ENCODE measurements at regions not wholly inside any gene's neighbourhood (a gene's known extent, or its start where the extent isn't known, plus 50 kb on each side); places are given as distances from the start of the nearest gene placed in this dataset.
"Not testable (repeated sequence)": the region's sequence is repeated elsewhere in the genome, so short reads cannot be mapped to it uniquely, and the experiment has no call there.

DNA sequence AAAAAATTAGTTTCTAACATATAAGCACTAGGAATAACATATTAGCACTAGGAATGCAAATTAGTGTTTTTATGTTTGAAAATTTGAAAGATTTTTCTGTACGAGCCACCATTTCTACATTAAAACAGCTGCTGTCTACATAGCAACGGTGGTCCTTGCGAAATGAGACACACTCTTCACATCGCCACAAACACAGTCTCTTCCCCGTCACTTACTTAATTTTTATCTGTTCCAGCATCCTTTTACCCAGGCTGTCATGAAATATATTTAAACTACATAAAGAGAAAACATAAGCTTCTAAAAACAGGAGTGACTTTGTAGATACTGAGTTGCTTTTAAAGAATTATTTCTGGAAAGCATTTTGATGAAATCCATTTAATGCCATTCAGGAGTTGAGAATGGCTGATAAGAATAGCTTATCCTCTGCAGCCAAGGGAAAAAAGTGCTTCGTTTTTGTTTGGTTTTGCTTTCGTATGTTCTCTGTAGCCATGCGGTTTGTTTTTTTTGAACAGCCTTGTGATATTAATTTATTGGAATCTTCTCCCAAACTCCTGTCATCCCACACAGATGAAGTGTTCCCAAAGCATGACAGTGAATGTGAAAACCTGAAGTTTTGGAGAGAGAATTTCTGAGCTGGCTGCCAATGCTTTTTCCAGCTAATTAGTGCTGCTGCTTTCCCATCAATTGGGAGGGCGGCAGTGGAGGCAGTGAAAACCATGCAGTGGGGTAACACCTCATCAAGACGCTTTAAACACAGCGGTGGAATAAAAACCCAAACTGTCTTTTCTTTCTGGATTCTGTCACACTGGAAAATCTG is 603.7 kb upstream of the ADARB2 start:
- Mint-ChIP-seq H3K4me1 (ENCODE audit: low read depth) (no peaks in the 10 kb centered on the region), H3K9me3 (ENCODE audit: low read depth) (peaks cover 7% of the 10 kb centered on the region), H3K36me3 (ENCODE audit: insufficient read depth) (no peaks in the 10 kb centered on the region), H3K27me3 (no peaks in the 10 kb centered on the region), H3K4me3 (ENCODE audit: low read depth) (no peak overlapping the region), H3K27ac (no peak overlapping the region)
- DNase-seq (ENCODE audit: low spot score, unreplicated experiment) = no peak
- TF ChIP-seq, protein P1, sequence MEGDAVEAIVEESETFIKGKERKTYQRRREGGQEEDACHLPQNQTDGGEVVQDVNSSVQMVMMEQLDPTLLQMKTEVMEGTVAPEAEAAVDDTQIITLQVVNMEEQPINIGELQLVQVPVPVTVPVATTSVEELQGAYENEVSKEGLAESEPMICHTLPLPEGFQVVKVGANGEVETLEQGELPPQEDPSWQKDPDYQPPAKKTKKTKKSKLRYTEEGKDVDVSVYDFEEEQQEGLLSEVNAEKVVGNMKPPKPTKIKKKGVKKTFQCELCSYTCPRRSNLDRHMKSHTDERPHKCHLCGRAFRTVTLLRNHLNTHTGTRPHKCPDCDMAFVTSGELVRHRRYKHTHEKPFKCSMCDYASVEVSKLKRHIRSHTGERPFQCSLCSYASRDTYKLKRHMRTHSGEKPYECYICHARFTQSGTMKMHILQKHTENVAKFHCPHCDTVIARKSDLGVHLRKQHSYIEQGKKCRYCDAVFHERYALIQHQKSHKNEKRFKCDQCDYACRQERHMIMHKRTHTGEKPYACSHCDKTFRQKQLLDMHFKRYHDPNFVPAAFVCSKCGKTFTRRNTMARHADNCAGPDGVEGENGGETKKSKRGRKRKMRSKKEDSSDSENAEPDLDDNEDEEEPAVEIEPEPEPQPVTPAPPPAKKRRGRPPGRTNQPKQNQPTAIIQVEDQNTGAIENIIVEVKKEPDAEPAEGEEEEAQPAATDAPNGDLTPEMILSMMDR (IDR thresholded peaks at IDR 0.05; ENCODE audit: unreplicated experiment) = no peak

DNA sequence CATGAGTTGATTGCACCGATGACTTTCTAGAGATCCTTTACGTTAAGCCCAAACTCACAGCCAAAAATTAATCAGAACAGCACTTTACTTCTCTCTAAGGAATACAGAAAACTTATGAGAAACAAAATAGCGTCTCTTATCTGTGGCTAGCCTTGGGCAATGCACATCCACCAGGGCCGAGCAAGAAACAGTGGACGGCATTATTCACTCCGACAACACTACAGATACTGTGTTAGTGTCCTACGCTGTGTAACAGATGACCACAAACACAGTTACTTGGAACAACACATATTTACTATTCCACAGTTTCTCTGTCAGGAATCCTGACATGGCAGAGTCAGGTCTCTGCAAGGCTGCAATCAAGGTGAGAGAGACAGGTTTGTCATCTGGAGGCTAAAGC is 598.3 kb upstream of the ADARB2 start:
- Mint-ChIP-seq H3K27ac (no peak overlapping the region), H3K4me3 (ENCODE audit: low read depth) (no peak overlapping the region), H3K27me3 (no peaks in the 10 kb centered on the region), H3K36me3 (ENCODE audit: insufficient read depth) (no peaks in the 10 kb centered on the region), H3K9me3 (ENCODE audit: low read depth) (peaks cover 7% of the 10 kb centered on the region), H3K4me1 (ENCODE audit: low read depth) (peaks cover 9% of the 10 kb centered on the region)
- TF ChIP-seq, protein P1 (IDR thresholded peaks at IDR 0.05; ENCODE audit: unreplicated experiment) = no peak
- no peak for DNase-seq (ENCODE audit: low spot score, unreplicated experiment)

DNA sequence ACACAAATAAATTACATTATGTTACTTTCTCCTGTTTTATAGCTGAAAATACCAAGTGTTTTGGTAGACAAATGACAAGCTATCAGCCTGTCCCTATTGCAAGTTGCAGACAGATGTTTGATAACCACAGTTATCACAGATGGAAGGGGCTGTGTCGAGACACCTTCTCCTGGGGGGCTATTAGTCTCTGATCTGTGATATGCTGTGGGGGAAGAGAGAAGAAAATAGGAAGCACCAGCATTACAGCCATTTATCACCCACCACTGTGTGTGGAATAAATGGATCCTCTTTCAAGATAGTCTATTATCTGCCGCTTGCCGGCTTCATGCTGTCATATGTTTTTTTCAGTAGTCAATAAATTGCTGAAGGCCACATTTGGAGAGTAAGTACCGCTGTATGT is 597.2 kb upstream of the ADARB2 start:
- no peak for DNase-seq (ENCODE audit: low spot score, unreplicated experiment)
- Mint-ChIP-seq H3K27me3 (no peaks in the 10 kb centered on the region), H3K27ac (no peak overlapping the region), H3K36me3 (ENCODE audit: insufficient read depth) (no peaks in the 10 kb centered on the region), H3K4me1 (ENCODE audit: low read depth) (peaks cover 9% of the 10 kb centered on the region), H3K4me3 (ENCODE audit: low read depth) (no peak overlapping the region), H3K9me3 (ENCODE audit: low read depth) (peaks cover 7% of the 10 kb centered on the region)
- TF ChIP-seq, protein P1 (IDR thresholded peaks at IDR 0.05; ENCODE audit: unreplicated experiment) = no peak

DNA sequence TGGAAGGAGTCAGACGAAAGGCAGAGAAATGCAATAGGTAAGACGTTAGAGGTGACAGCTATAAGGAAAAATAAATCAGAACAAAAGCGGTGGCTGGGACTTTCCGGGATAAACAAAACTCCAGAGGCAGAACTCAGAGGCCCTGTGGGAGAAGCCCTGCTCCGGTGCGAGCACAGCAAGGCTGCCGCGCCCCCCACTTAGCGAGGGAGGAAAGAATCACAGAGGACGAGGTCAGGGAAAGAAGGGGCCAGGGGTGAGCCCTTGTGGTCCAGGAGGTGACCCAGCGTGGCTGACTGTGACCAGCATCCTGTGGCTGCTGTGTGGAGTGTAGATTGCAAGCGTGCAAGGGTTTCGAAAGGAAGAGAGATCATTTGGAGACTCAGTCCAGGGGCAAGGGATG is 591.8 kb upstream of the ADARB2 start:
- Mint-ChIP-seq H3K27ac (no peak overlapping the region), H3K27me3 (peaks cover 3% of the 10 kb centered on the region), H3K4me1 (ENCODE audit: low read depth) (peaks cover 3% of the 10 kb centered on the region), H3K36me3 (ENCODE audit: insufficient read depth) (no peaks in the 10 kb centered on the region), H3K4me3 (ENCODE audit: low read depth) (no peak overlapping the region), H3K9me3 (ENCODE audit: low read depth) (no peaks in the 10 kb centered on the region)
- no peak for DNase-seq (ENCODE audit: low spot score, unreplicated experiment)
- TF ChIP-seq, protein P1 (IDR thresholded peaks at IDR 0.05; ENCODE audit: unreplicated experiment) = no peak

DNA sequence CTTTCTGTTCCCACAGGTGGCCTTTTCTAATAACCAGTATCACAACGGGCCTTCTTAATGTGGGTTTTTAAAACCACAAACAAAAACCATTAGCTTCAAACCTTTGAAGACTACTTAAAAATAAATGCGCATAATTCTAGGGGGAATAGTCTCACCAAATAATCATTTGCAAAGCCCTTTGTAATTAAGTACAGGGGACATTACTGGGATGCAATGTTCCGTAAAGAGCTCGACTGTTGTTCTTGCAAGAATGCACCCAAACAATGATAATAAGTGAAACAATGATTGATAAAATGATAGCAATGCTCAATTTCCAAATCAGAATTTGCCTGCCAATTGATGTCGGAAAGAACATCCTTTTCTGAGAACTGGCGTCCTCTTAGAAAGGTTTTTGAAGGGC is 589.1 kb upstream of the ADARB2 start:
- Mint-ChIP-seq H3K27me3 (peaks cover 3% of the 10 kb centered on the region), H3K4me1 (ENCODE audit: low read depth) (peaks cover 3% of the 10 kb centered on the region)

DNA sequence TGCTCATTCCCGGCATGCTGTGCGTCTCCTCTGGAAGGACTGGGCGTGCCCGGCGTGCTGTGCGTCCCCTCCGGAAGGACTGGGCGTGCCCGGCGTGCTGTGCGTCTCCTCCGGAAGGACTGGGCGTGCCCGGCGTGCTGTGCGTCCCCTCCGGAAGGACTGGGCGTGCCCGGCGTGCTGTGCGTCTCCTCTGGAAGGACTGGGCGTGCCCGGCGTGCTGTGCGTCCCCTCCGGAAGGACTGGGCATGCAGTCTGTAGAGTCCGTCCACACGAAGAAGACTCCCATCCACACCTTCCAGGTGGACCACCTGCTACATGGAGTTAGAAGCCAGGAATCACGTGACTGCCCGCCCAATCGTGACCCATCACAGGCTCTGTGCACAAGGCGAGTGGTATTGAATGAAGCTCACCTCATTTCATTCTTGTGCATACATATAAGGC is 577.7 kb upstream of the ADARB2 start:
- DNase-seq (ENCODE audit: low spot score, unreplicated experiment); H3K27me3 Mint-ChIP-seq; H3K4me3 Mint-ChIP-seq (ENCODE audit: low read depth); H3K4me1 Mint-ChIP-seq (ENCODE audit: low read depth); H3K27ac Mint-ChIP-seq; H3K9me3 Mint-ChIP-seq (ENCODE audit: low read depth); H3K36me3 Mint-ChIP-seq (ENCODE audit: insufficient read depth): not testable (repeated sequence)

More for the DNA sequence above, 589.1 kb upstream of the ADARB2 start:
- Mint-ChIP-seq H3K9me3 (ENCODE audit: low read depth) (no peaks in the 10 kb centered on the region), H3K4me3 (ENCODE audit: low read depth) (no peak overlapping the region), H3K27ac (no peak overlapping the region), H3K36me3 (ENCODE audit: insufficient read depth) (peaks cover 1% of the 10 kb centered on the region)
- TF ChIP-seq, protein P1 (IDR thresholded peaks at IDR 0.05; ENCODE audit: unreplicated experiment) = no peak
- DNase-seq (ENCODE audit: low spot score, unreplicated experiment) = no peak
